ENCODE measurements at regions not wholly inside any gene's neighbourhood (a gene's known extent, or its start where the extent isn't known, plus 50 kb on each side); places are given as distances from the start of the nearest gene placed in this dataset.
"Not testable (repeated sequence)": the region's sequence is repeated elsewhere in the genome, so short reads cannot be mapped to it uniquely, and the experiment has no call there.

DNA sequence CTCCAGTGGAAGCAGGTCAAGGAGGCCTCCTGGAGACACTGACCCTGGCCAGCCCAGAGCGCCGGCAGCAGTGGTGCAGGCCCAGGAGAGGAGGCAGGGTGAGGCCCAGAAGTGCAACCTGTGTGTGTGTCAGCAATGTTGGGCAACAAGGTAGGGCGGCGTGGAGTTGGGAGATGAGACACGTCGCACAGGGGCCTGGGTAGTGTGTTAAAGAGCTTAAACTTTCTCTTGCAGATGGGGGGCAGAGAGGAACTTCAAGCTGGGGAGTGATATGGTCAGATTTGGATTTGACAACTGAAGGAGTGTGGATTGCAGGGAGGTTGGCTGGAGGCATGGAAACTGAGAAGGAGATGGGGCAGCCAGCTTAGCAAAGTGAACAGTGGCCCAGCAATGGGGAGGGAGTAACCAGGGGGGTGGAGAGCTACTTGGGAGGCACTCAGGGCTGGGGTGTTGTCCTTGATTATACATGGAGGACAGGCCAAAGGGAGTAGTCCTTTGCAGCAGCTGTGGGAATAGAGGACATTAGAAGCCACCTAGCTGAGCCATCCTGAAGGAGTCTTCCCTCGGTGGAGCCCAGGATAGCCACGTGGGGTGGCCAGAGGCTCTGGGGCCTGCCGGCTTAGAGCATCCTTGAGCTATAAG is 278.6 kb upstream of the HS6ST1 start:
- in situ Hi-C loops (cut with HindIII; ENCODE audit: low sequenced_read_pairs): no loop called here
- TF ChIP-seq, protein P1, sequence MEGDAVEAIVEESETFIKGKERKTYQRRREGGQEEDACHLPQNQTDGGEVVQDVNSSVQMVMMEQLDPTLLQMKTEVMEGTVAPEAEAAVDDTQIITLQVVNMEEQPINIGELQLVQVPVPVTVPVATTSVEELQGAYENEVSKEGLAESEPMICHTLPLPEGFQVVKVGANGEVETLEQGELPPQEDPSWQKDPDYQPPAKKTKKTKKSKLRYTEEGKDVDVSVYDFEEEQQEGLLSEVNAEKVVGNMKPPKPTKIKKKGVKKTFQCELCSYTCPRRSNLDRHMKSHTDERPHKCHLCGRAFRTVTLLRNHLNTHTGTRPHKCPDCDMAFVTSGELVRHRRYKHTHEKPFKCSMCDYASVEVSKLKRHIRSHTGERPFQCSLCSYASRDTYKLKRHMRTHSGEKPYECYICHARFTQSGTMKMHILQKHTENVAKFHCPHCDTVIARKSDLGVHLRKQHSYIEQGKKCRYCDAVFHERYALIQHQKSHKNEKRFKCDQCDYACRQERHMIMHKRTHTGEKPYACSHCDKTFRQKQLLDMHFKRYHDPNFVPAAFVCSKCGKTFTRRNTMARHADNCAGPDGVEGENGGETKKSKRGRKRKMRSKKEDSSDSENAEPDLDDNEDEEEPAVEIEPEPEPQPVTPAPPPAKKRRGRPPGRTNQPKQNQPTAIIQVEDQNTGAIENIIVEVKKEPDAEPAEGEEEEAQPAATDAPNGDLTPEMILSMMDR (IDR thresholded peaks at IDR 0.05; ENCODE audit: low read depth, low read length): no peak

DNA sequence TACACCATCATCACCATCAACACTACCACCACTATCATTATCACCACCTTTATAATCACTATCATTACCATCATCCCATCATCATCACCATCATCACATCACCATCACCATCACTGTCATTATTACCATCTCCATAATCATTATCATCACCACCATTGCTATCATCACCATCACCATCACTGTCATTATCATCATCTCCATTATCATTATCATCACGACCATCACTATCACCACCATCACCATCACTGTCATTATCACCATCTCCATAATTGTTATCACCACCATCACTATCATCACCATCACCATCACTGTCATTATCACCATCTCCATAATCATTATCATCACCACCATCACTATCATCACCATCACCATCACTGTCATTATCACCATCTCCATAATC is 279.6 kb upstream of the HS6ST1 start:
- H3K4me3 ChIP-seq (ENCODE audit: low read depth, low read length); in situ Hi-C loops (cut with HindIII; ENCODE audit: low sequenced_read_pairs); DNase-seq (ENCODE audit: low read depth, low spot score): not testable (repeated sequence)

More for the DNA sequence above, 278.6 kb upstream of the HS6ST1 start:
- no peak for DNase-seq (ENCODE audit: low read depth, low spot score)
- no peak overlapping the region for H3K4me3 ChIP-seq (ENCODE audit: low read depth, low read length)

DNA sequence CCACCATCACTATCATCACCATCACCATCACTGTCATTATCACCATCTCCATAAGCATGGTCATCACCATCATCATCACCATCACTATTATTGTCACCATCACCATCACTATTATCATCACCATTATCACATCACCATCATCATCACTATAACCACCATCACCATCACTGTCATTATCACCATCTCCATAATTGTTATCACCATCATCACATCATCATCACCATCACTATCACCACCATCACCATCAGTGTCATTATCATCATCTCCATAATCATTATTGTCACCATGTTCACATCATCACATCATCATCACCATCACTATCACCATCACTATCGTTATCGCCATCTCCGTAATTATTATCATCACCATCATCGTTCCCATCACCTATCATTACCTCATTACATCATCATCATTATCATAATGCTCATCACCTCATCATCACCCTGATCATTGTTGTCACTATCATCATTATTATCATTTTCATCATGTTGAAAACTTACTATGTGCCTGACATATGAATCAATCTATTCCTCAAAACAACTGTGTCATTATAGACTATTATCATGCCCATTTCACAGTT is 280.3 kb upstream of the HS6ST1 start:
- DNase-seq (ENCODE audit: low read depth, low spot score): no peak
- in situ Hi-C loops (cut with HindIII; ENCODE audit: low sequenced_read_pairs): no loop called here
- TF ChIP-seq, protein P1 (IDR thresholded peaks at IDR 0.05; ENCODE audit: low read depth, low read length): no peak
- no peak overlapping the region for H3K4me3 ChIP-seq (ENCODE audit: low read depth, low read length)

DNA sequence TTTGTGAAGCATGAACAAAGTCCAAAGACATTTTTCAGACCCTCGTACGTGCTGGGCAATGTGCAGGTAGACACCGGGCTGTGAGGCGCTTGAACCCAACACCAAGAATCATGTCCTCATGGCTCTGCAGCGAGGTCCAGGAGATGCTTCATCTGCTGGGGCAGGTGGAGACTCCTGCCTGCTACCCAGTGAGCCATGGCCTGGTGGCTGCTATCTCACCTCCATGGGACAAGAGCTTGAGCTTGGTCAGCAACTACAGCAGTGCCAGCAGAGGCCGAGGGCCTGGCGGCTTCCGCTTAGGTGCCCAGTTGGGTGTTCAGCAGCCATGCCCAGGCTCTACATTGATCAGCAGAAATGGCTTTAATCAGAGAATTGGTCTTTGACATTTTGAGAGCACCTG is 281.0 kb upstream of the HS6ST1 start:
- TF ChIP-seq, protein P1 (IDR thresholded peaks at IDR 0.05; ENCODE audit: low read depth, low read length): no peak
- in situ Hi-C loops (cut with HindIII; ENCODE audit: low sequenced_read_pairs): no loop called here
- no peak overlapping the region for H3K4me3 ChIP-seq (ENCODE audit: low read depth, low read length)
- DNase-seq (ENCODE audit: low read depth, low spot score): no peak

DNA sequence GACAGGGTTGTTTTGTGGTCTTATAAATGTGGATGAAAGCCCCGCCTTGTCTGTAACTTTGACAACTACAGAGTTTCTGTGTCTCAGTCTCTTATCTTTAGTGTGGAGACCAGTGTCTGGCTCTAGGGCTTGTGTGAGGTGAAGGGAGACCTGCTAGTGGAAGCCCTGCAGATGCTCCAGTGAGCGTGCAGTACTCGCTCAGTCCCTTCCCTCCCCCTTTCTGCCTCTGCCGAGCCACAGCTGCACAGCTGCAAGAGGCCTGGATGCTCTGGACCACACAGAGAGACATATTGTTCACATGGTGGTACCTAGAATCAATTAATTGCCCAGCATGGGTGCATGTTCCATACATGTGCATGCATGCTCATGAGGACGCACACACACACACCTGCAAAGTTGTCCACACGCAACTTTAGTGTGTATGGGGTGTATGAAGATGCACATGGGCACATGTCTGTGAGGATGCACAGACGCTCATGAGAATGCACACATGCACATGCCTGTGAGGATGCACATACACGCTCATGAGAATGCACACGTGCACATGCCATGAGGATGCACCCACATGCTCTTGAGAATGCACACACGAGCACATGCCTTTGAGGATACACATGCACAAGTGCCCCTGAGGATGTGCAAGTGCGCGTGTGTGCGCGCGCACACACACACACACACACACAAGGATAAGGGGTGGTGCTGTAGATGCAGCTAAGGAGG is 282.1 kb upstream of the HS6ST1 start:
- TF ChIP-seq, protein P1 (IDR thresholded peaks at IDR 0.05; ENCODE audit: low read depth, low read length): no peak
- no peak overlapping the region for H3K4me3 ChIP-seq (ENCODE audit: low read depth, low read length)
- in situ Hi-C loops (cut with HindIII; ENCODE audit: low sequenced_read_pairs): no loop called here
- DNase-seq (ENCODE audit: low read depth, low spot score): no peak

DNA sequence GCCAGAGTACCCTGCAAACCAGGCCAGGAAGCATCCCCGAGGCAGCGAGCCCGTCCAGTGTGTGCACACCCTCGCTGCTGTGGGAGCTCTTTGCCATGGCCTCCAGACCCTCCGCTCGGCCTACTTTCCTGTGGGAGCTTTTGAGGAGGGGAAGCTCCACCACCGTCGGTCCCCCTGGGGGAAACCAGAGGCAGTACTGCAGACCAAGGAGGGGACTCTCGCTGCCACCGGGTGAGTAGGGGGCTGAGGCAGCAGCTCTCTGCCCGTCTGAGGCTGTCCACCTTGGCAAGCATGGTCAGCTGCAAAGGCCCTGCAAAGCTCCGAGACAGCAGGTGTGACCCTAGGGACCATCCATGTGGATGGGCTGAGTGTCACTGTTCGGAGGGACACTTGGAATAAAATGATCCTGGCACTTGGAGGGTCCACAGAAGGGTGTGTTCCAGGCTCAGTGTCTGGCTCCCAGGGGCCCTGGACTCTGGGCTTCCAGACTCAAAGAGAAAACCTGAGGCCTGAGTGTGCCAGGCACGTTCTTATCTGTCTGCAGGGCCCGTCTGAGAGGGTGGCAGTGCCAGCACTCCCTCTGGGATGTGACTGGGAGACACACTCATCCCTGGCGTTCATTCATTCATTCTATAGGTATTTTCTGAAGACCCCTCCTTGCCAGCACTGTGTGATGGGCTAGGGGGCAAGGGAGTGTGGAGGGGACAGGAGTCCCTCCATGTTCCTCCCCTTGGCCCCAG is 282.8 kb upstream of the HS6ST1 start:
- DNase-seq (ENCODE audit: low read depth, low spot score): no peak
- TF ChIP-seq, protein P1 (IDR thresholded peaks at IDR 0.05; ENCODE audit: low read depth, low read length): no peak
- no peak overlapping the region for H3K4me3 ChIP-seq (ENCODE audit: low read depth, low read length)
- in situ Hi-C loops (cut with HindIII; ENCODE audit: low sequenced_read_pairs): no loop called here
